A549 (cell line): ENCODE measurements at regions not wholly inside any gene's neighbourhood (a gene's known extent, or its start where the extent isn't known, plus 50 kb on each side); places are given as distances from the start of the nearest gene placed in this dataset.

ENCODE experiments used
- ATAC-seq, 2 experiments: fragments of 200-7000 bp in 1 of 2; fragments of >200 bp in 1 of 2; cut with Nextera tagmentation in 1 of 2; cut with Tn5 transposase in 1 of 2; 3 replicates each; pipeline versions ENCODE4 v1.8.0 to v1.9.1; 2018 to 2020; ENCODE audit warnings: mild to moderate bottlenecking in 1 of 2, moderate library complexity in 1 of 2
- CTCF ChIA-PET: fragments of 300-600 bp; sonication (Branson Sonifier 250); formaldehyde crosslinking; extraction: SDS; loops from one replicate; lab custom pipeline; 2021; ENCODE audit warnings: antibody characterized with exemption, inconsistent platforms; lab: Yijun Ruan, JAX
- POLR2A ChIA-PET: fragments of 350-600 bp; formaldehyde crosslinking; extraction: SDS; loops from one replicate; lab custom pipeline; 2021; ENCODE audit warnings: antibody characterized with exemption, inconsistent platforms; lab: Yijun Ruan, JAX
- DNase-seq, 2 experiments: peaks; one replicate each; pipeline versions ENCODE4 v3.0.0 to v3.0.0-alpha.2; 2011 to 2016; ENCODE audit warnings: low read depth in 1 of 2, low spot score in 1 of 2
- FAIRE-seq: peaks from 2 replicates; lab custom pipeline; 2011; peaks lifted over from hg19 to GRCh38; lab: Jason Lieb, UNC
- H3K27ac ChIP-seq, 2 experiments: fragments of >200 bp; sonication (Bioruptor Twin); formaldehyde crosslinking; 3 replicates each; pipeline ENCODE4 v1.5.1; 2016 to 2017
- H3K4me1 ChIP-seq: fragments of >200 bp; sonication (Bioruptor Twin); formaldehyde crosslinking; 3 replicates; pipeline ENCODE4 v1.6.1; 2016
- H3K4me2 ChIP-seq: fragments of >200 bp; sonication (Bioruptor Twin); formaldehyde crosslinking; 3 replicates; pipeline ENCODE4 v1.6.1; 2016
- H3K4me3 ChIP-seq: fragments of >200 bp; sonication (Bioruptor Twin); formaldehyde crosslinking; 3 replicates; pipeline ENCODE4 v1.5.1; 2016
- H3K9me3 ChIP-seq: fragments of >200 bp; sonication (Bioruptor Twin); formaldehyde crosslinking; 3 replicates; pipeline ENCODE4 v1.6.1; 2016
- BCL3 ChIP-seq: fragments of >200 bp; sonication (Bioruptor Twin); formaldehyde crosslinking; IDR thresholded peaks from 3 replicates; pipeline ENCODE4 v1.6.1; 2016
- CBX2 ChIP-seq: fragments of 200-600 bp; sonication (generic); IDR thresholded peaks from 2 replicates; pipeline ENCODE4 v1.6.1; 2016; ENCODE audit warnings: low read depth, mild to moderate bottlenecking, borderline replicate concordance
- CBX8 ChIP-seq: fragments of 200-600 bp; sonication (generic); IDR thresholded peaks from 2 replicates; pipeline ENCODE4 v1.6.1; 2016
- CHD2 ChIP-seq: fragments of 150-350 bp; IDR thresholded peaks from 2 replicates; pipeline ENCODE4 v1.6.1; 2014; ENCODE audit warnings: low read length; ENCODE audit not compliant: partially characterized antibody
- CHD4 ChIP-seq: fragments of 200-600 bp; sonication (generic); IDR thresholded peaks from 2 replicates; pipeline ENCODE4 v1.6.1; 2016; ENCODE audit warnings: antibody characterized with exemption, mild to moderate bottlenecking, borderline replicate concordance
- CTCF ChIP-seq: fragments of >200 bp; sonication (Bioruptor Twin); formaldehyde crosslinking; IDR thresholded peaks from 3 replicates; pipeline ENCODE4 v1.5.1; 2016
- EHF ChIP-seq: fragments of 250-450 bp; sonication (Bioruptor Pico); IDR thresholded peaks from 2 replicates; pipeline ENCODE4 v1.5.0; 2020; ENCODE audit warnings: mild to moderate bottlenecking
- HDAC2 ChIP-seq: fragments of 200-600 bp; sonication (generic); IDR thresholded peaks from 2 replicates; pipeline ENCODE4 v1.6.1; 2016
- HOXA7 ChIP-seq: fragments of 250-450 bp; sonication (Bioruptor Pico); IDR thresholded peaks from 2 replicates; pipeline ENCODE4 v1.5.0; 2020; ENCODE audit warnings: mild to moderate bottlenecking, moderate library complexity
- HOXB5 ChIP-seq: fragments of 250-450 bp; sonication (Bioruptor Pico); IDR thresholded peaks from 2 replicates; pipeline ENCODE4 v1.5.0; 2020; ENCODE audit warnings: mild to moderate bottlenecking, moderate library complexity
- JUNB ChIP-seq: fragments of >200 bp; sonication (Bioruptor Twin); formaldehyde crosslinking; IDR thresholded peaks from 2 replicates; pipeline ENCODE4 v1.6.1; 2016
- MAFK ChIP-seq: fragments of 450-650 bp; IDR thresholded peaks from 2 replicates; pipeline ENCODE4 v1.6.1; 2014; ENCODE audit not compliant: partially characterized antibody
- NPAS2 ChIP-seq: fragments of 250-450 bp; sonication (Bioruptor Pico); IDR thresholded peaks from 2 replicates; pipeline ENCODE4 v1.8.0; 2022; ENCODE audit warnings: mild to moderate bottlenecking, moderate library complexity, borderline replicate concordance
- NR3C1 ChIP-seq: fragments of >200 bp; sonication (Bioruptor Twin); formaldehyde crosslinking; IDR thresholded peaks from 3 replicates; pipeline ENCODE4 v1.6.1; 2017
- POLR2A ChIP-seq: IDR thresholded peaks from 2 replicates; pipeline ENCODE4 v1.6.1; 2012; ENCODE audit warnings: mild to moderate bottlenecking, low read length
- POLR2AphosphoS2 ChIP-seq: conservative IDR thresholded peaks from 2 replicates; pipeline ENCODE4 v1.6.1; 2012; ENCODE audit warnings: low read length, improper control_type of control experiment, inconsistent platforms
- RFX5 ChIP-seq: fragments of 450-650 bp; IDR thresholded peaks from 2 replicates; pipeline ENCODE4 v1.7.1; 2014; ENCODE audit warnings: antibody characterized with exemption, mild to moderate bottlenecking, moderate library complexity
- SREBF2 ChIP-seq: fragments of 450-650 bp; IDR thresholded peaks from 2 replicates; pipeline ENCODE4 v1.6.1; 2014; ENCODE audit warnings: mild to moderate bottlenecking, moderate library complexity
- TFCP2L1 ChIP-seq: fragments of 250-450 bp; sonication (Bioruptor Pico); IDR thresholded peaks from 2 replicates; pipeline ENCODE4 v1.5.0; 2021; ENCODE audit warnings: mild to moderate bottlenecking
- TP53 ChIP-seq: fragments of 250-450 bp; sonication (Bioruptor Pico); IDR thresholded peaks from 2 replicates; pipeline ENCODE4 v1.5.0; 2021; ENCODE audit warnings: mild to moderate bottlenecking, moderate library complexity
- ZNF302 ChIP-seq: fragments of 250-450 bp; sonication (Bioruptor Pico); IDR thresholded peaks from 2 replicates; pipeline ENCODE4 v1.9.0; 2021; ENCODE audit warnings: inconsistent platforms, mild to moderate bottlenecking, moderate library complexity
- WGBS: methylation state at CpG from one replicate; pipeline ENCODE4 v1.1.6; 2017; ENCODE audit errors: missing lambda C conversion rate; 5-methylcytosine and 5-hydroxymethylcytosine counted together
- TF ChIP-seq, protein P1 (sequence below): fragments of 250-450 bp; sonication (Bioruptor Pico); IDR thresholded peaks from 2 replicates; pipeline ENCODE4 v1.5.0; 2020; ENCODE audit warnings: low read depth, mild to moderate bottlenecking, moderate library complexity
- TF ChIP-seq, protein P2 (sequence below): IDR thresholded peaks from 2 replicates; pipeline ENCODE4 v1.6.1; 2012
- TF ChIP-seq, protein P3 (sequence below): fragments of 200-600 bp; sonication (generic); IDR thresholded peaks from 2 replicates; pipeline ENCODE4 v1.6.1; 2016; ENCODE audit warnings: antibody characterized with exemption, mild to moderate bottlenecking, moderate library complexity
- TF ChIP-seq, protein P4 (sequence below): fragments of 250-450 bp; sonication (Bioruptor Pico); IDR thresholded peaks from 2 replicates; pipeline ENCODE4 v1.5.0; 2021; ENCODE audit warnings: mild to moderate bottlenecking, moderate library complexity, borderline replicate concordance
- TF ChIP-seq, protein P5 (sequence below): fragments of >200 bp; sonication (Bioruptor Twin); formaldehyde crosslinking; IDR thresholded peaks from 2 replicates; pipeline ENCODE4 v1.6.1; 2016

DNA sequence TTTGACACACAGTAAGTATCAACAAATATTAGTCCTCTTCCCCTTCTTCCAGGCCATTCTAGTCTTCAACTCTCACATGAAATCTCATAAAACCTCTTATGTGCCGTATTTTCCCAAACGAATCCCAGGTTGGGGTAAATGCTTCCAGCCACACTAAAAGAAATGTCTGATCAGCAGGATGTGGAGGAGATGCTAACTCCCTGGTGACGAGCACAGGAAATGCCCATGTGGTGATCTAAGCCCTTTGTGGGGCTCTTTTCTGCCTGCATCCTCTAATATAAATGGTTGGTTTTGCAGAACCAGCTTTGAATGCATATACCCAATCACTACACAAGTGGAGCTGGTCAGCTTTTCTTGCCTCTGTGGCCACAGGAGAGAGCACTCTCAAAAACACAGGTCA is 498.2 kb upstream of the ERCC4 start:
- H3K4me3 ChIP-seq = no peak overlapping the region
- TF ChIP-seq, protein P1, sequence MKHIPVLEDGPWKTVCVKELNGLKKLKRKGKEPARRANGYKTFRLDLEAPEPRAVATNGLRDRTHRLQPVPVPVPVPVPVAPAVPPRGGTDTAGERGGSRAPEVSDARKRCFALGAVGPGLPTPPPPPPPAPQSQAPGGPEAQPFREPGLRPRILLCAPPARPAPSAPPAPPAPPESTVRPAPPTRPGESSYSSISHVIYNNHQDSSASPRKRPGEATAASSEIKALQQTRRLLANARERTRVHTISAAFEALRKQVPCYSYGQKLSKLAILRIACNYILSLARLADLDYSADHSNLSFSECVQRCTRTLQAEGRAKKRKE (CRISPR knock-in tag) = no peak
- TF ChIP-seq NPAS2 (no peak), HOXA7 (CRISPR knock-in tag) (no peak), RFX5 (no peak), ZNF302 (CRISPR knock-in tag) (no peak), HDAC2 (no peak), CHD2 (no peak), POLR2A (no peak), CHD4 (no peak), CBX8 (no peak), EHF (no peak), CBX2 (no peak), SREBF2 (no peak), TFCP2L1 (CRISPR knock-in tag) (no peak), TP53 (no peak), JUNB (no peak), MAFK (no peak)
- TF ChIP-seq, protein P2, sequence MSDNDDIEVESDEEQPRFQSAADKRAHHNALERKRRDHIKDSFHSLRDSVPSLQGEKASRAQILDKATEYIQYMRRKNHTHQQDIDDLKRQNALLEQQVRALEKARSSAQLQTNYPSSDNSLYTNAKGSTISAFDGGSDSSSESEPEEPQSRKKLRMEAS = no peak
- TF ChIP-seq, protein P3, sequence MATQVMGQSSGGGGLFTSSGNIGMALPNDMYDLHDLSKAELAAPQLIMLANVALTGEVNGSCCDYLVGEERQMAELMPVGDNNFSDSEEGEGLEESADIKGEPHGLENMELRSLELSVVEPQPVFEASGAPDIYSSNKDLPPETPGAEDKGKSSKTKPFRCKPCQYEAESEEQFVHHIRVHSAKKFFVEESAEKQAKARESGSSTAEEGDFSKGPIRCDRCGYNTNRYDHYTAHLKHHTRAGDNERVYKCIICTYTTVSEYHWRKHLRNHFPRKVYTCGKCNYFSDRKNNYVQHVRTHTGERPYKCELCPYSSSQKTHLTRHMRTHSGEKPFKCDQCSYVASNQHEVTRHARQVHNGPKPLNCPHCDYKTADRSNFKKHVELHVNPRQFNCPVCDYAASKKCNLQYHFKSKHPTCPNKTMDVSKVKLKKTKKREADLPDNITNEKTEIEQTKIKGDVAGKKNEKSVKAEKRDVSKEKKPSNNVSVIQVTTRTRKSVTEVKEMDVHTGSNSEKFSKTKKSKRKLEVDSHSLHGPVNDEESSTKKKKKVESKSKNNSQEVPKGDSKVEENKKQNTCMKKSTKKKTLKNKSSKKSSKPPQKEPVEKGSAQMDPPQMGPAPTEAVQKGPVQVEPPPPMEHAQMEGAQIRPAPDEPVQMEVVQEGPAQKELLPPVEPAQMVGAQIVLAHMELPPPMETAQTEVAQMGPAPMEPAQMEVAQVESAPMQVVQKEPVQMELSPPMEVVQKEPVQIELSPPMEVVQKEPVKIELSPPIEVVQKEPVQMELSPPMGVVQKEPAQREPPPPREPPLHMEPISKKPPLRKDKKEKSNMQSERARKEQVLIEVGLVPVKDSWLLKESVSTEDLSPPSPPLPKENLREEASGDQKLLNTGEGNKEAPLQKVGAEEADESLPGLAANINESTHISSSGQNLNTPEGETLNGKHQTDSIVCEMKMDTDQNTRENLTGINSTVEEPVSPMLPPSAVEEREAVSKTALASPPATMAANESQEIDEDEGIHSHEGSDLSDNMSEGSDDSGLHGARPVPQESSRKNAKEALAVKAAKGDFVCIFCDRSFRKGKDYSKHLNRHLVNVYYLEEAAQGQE = no peak
- H3K4me1 ChIP-seq = no peaks in the 10 kb centered on the region
- H3K27ac ChIP-seq = no peak overlapping the region
- DNase-seq (no peak), ATAC-seq (no peak), FAIRE-seq (no peak)
- ChIA-PET POLR2A (no interaction called here), CTCF (no interaction called here)
- 0% methylated on average over 3 of the region's 3 CpGs for WGBS
- no peaks in the 10 kb centered on the region for H3K9me3 ChIP-seq
- H3K4me2 ChIP-seq = no peak overlapping the region

- no peak for TF ChIP-seq HOXB5 (CRISPR knock-in tag)
- no peak for TF ChIP-seq CHD2
- no peak for TF ChIP-seq TFCP2L1 (CRISPR knock-in tag)
- no peak for TF ChIP-seq BCL3
- no peak for TF ChIP-seq MAFK
- TF ChIP-seq NR3C1 = no peak
- TF ChIP-seq, protein P4, sequence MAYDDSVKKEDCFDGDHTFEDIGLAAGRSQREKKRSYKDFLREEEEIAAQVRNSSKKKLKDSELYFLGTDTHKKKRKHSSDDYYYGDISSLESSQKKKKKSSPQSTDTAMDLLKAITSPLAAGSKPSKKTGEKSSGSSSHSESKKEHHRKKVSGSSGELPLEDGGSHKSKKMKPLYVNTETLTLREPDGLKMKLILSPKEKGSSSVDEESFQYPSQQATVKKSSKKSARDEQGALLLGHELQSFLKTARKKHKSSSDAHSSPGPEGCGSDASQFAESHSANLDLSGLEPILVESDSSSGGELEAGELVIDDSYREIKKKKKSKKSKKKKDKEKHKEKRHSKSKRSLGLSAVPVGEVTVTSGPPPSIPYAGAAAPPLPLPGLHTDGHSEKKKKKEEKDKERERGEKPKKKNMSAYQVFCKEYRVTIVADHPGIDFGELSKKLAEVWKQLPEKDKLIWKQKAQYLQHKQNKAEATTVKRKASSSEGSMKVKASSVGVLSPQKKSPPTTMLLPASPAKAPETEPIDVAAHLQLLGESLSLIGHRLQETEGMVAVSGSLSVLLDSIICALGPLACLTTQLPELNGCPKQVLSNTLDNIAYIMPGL = no peak
- TF ChIP-seq, protein P5, sequence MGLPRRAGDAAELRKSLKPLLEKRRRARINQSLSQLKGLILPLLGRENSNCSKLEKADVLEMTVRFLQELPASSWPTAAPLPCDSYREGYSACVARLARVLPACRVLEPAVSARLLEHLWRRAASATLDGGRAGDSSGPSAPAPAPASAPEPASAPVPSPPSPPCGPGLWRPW = no peak
- TF ChIP-seq, protein P3 = no peak
- no peak for TF ChIP-seq CBX8
- TF ChIP-seq CTCF = no peak
- no peak for TF ChIP-seq POLR2AphosphoS2
- FAIRE-seq (no peak), DNase-seq (no peak), ATAC-seq (no peak)
- CTCF ChIA-PET = interaction anchor here (1.4 to 1.5 kb wide), 2 partner anchors 9 to 11 kb away, joined by 3 to 4 read pairs; no protein-coding TSS in a partner anchor
- Histone ChIP-seq H3K4me2 (no peak overlapping the region), H3K4me1 (no peaks in the 10 kb centered on the region), H3K9me3 (no peaks in the 10 kb centered on the region), H3K27ac (no peak overlapping the region), H3K4me3 (no peak overlapping the region)
- POLR2A ChIA-PET = no interaction called here
- 30% methylated on average over 5 of the region's 5 CpGs for WGBS
These were observed 494.1 kb upstream of the ERCC4 start for GRCh38 chr16:13425836-13426235.
